Mucosa of descending colon (tissue), 3 donors: ENCODE measurements at regions not wholly inside any gene's neighbourhood (a gene's known extent, or its start where the extent isn't known, plus 50 kb on each side); places are given as distances from the start of the nearest gene placed in this dataset.
"Not testable (repeated sequence)": the region's sequence is repeated elsewhere in the genome, so short reads cannot be mapped to it uniquely, and the experiment has no call there.

Experiments used
- ATAC-seq: fragments of 200-7000 bp; cut with Tn5 transposase; one replicate; pipeline ENCODE4 v1.9.1; 2020; ENCODE audit warnings: mild to moderate bottlenecking, moderate library complexity
- DNase-seq, 3 donors: peaks; one replicate each; pipeline ENCODE4 v3.0.0-alpha.2; 2020
- H3K36me3 ChIP-seq: fragments of 200-600 bp; one replicate; pipeline ENCODE4 v1.8.0; 2021; ENCODE audit warnings: low read depth, mild to moderate bottlenecking
- H3K4me1 ChIP-seq: fragments of 200-600 bp; one replicate; pipeline ENCODE4 v1.8.0; 2021; ENCODE audit warnings: low read depth, mild to moderate bottlenecking
- H3K4me3 ChIP-seq: fragments of 200-600 bp; one replicate; pipeline ENCODE4 v1.8.0; 2021; ENCODE audit warnings: mild to moderate bottlenecking
- H3K9me3 ChIP-seq: fragments of 200-600 bp; one replicate; pipeline ENCODE4 v1.8.0; 2021; ENCODE audit warnings: mild to moderate bottlenecking
- CTCF ChIP-seq: fragments of 200-600 bp; IDR thresholded peaks from one replicate; pipeline ENCODE4 v1.8.0; 2022; ENCODE audit warnings: antibody characterized with exemption, mild to moderate bottlenecking
- intact Hi-C, 2 donors: fragments of 100-400 bp; cut with DNase I in 1 of 2; cut with micrococcal nuclease in 1 of 2; formaldehyde crosslinking; loops; one replicate each; pipeline versions ENCODE4 v1.11.0 to v1.11.1; 2022; cut with DNase I, micrococcal nuclease
- donor health status: DM: no; HTN: no; CAD: no; lungs with moderate emphysema.
- donor health status: DM: no; HTN: no; CAD: no.
- donor health status: DM: no; HTN: yes; CAD: no.

- no peak for TF ChIP-seq CTCF
- ATAC-seq (no peak), DNase-seq (no peak)
- intact Hi-C loops = no loop called here
- peaks cover 45% of the 10 kb centered on the region for H3K9me3 ChIP-seq
- H3K36me3 ChIP-seq = no peaks in the 10 kb centered on the region
- no peaks in the 10 kb centered on the region for H3K4me1 ChIP-seq
- H3K4me3 ChIP-seq = no peak overlapping the region
These were observed 1751.4 kb downstream of the TP53TG3F start for GRCh38 chr16:35210681-35211433.

- no peak for ATAC-seq
- Histone ChIP-seq H3K36me3 (no peaks in the 10 kb centered on the region), H3K4me1 (no peaks in the 10 kb centered on the region), H3K9me3 (peaks cover 30% of the 10 kb centered on the region), H3K4me3 (no peak overlapping the region)
- DNase-seq = no peak
- no peak for TF ChIP-seq CTCF
- intact Hi-C loops = no loop called here
These were observed 1755.4 kb downstream of the TP53TG3F start for GRCh38 chr16:35214840-35215239.

GRCh38 chr16:35215287-35215686, 1755.9 kb downstream of the TP53TG3F start:
- Histone ChIP-seq H3K9me3 (peaks cover 33% of the 10 kb centered on the region), H3K4me3 (no peak overlapping the region), H3K4me1 (no peaks in the 10 kb centered on the region), H3K36me3 (no peaks in the 10 kb centered on the region)
- intact Hi-C loops = no loop called here
- no peak for DNase-seq
- ATAC-seq = no peak
- TF ChIP-seq CTCF = no peak

GRCh38 chr16:35216261-35216660, 1756.8 kb downstream of the TP53TG3F start:
- DNase-seq, ATAC-seq, H3K36me3 ChIP-seq, intact Hi-C loops, H3K4me1 ChIP-seq, H3K4me3 ChIP-seq: not testable (repeated sequence)
- H3K9me3 ChIP-seq = peaks cover 30% of the 10 kb centered on the region

- H3K4me3 ChIP-seq = no peak overlapping the region
- H3K4me1 ChIP-seq = no peaks in the 10 kb centered on the region
- H3K9me3 ChIP-seq = peaks cover 48% of the 10 kb centered on the region
- DNase-seq (no peak), ATAC-seq (no peak)
- intact Hi-C loops = no loop called here
- TF ChIP-seq CTCF = no peak
- no peaks in the 10 kb centered on the region for H3K36me3 ChIP-seq
These were observed 1762.2 kb downstream of the TP53TG3F start for GRCh38 chr16:35221482-35222185.

- intact Hi-C loops = no loop called here
- TF ChIP-seq CTCF = no peak
- Histone ChIP-seq H3K4me1 (no peaks in the 10 kb centered on the region), H3K36me3 (no peaks in the 10 kb centered on the region), H3K9me3 (peaks cover 67% of the 10 kb centered on the region), H3K4me3 (no peak overlapping the region)
- DNase-seq (no peak), ATAC-seq (no peak)
These were observed 1775.3 kb downstream of the TP53TG3F start for GRCh38 chr16:35234679-35235078.
